Endothelial cell of umbilical vein (primary cell): ENCODE measurements at regions not wholly inside any gene's neighbourhood (a gene's known extent, or its start where the extent isn't known, plus 50 kb on each side); places are given as distances from the start of the nearest gene placed in this dataset.

ENCODE experiments used
- BruUV-seq: library from RNA; stranded (reverse); fragments of 400-500 nt; replicated peaks from 2 replicates; lab custom pipeline; 2021; lab: Mats Ljungman, UMichigan
- CTCF ChIA-PET: fragments of 300-600, 350-600 bp; sonication (Branson Sonifier 250); formaldehyde crosslinking; loops from one replicate; lab custom pipeline; 2021; ENCODE audit warnings: antibody characterized with exemption, inconsistent platforms; lab: Charles Lee
- POLR2A ChIA-PET: fragments of 300-600, 350-600 bp; sonication (Branson Sonifier 250); formaldehyde crosslinking; loops from one replicate; lab custom pipeline; 2021; ENCODE audit warnings: antibody characterized with exemption, inconsistent platforms; lab: Charles Lee
- DNase-seq: peaks from one replicate; pipeline ENCODE4 v3.0.0-alpha.2; 2011; ENCODE audit warnings: low read depth, low spot score
- FAIRE-seq: peaks from 2 replicates; lab custom pipeline; 2011; peaks lifted over from hg19 to GRCh38; lab: Jason Lieb, UNC
- H2AFZ ChIP-seq: 2 replicates; pipeline ENCODE4 v1.6.0; 2012; ENCODE audit warnings: low read depth, low read length, control low read depth, inconsistent platforms
- H3K27ac ChIP-seq: 2 replicates; pipeline ENCODE4 v1.5.1; 2011; ENCODE audit warnings: low read depth, mild to moderate bottlenecking, control low read depth, low read length, moderate library complexity; ENCODE audit not compliant: insufficient read depth
- H3K27me3 ChIP-seq, 2 experiments: 2 replicates each; pipeline versions ENCODE4 v1.6.0 to v1.6.1; 2011; ENCODE audit warnings: low read length in 2 of 2, mixed read lengths in 1 of 2; ENCODE audit not compliant: control insufficient read depth in 2 of 2, insufficient read depth in 2 of 2
- H3K36me3 ChIP-seq, 2 experiments: 2 replicates in 1 of 2; 3 replicates in 1 of 2; pipeline ENCODE4 v1.5.1; 2011; ENCODE audit warnings: low read length in 2 of 2, mild to moderate bottlenecking in 1 of 2, moderate library complexity in 1 of 2; ENCODE audit not compliant: control insufficient read depth in 2 of 2, insufficient read depth in 2 of 2; ENCODE audit errors: extremely low read depth in 1 of 2
- H3K4me1 ChIP-seq: 3 replicates; pipeline ENCODE4 v1.5.1; 2011; ENCODE audit warnings: mild to moderate bottlenecking, low read length; ENCODE audit not compliant: control insufficient read depth, insufficient read depth; ENCODE audit errors: extremely low read depth
- H3K4me2 ChIP-seq: 2 replicates; pipeline ENCODE4 v1.6.1; 2011; ENCODE audit warnings: low read length, control low read depth, mixed read lengths; ENCODE audit not compliant: insufficient read depth
- H3K4me3 ChIP-seq, 3 experiments: fragments of 200-600 bp in 1 of 3; sonication (generic), shearing (Covaris generic) in 1 of 3; replicated peaks in 1 of 3; 2 replicates each; pipeline ENCODE4 v1.5.1; 2011 to 2016; ENCODE audit warnings: control low read depth in 3 of 3, low read length in 3 of 3, mild to moderate bottlenecking in 2 of 3, inconsistent platforms in 1 of 3, low read depth in 1 of 3, moderate library complexity in 1 of 3; ENCODE audit not compliant: insufficient read depth in 1 of 3
- H3K79me2 ChIP-seq: 2 replicates; pipeline ENCODE4 v1.6.0; 2012; ENCODE audit warnings: low read length, inconsistent platforms; ENCODE audit not compliant: control insufficient read depth, insufficient read depth
- H3K9ac ChIP-seq: replicated peaks from 2 replicates; pipeline ENCODE3; 2011; ENCODE audit warnings: low read length, control low read depth; ENCODE audit not compliant: insufficient read depth; ENCODE audit errors: extremely low read depth
- H3K9me1 ChIP-seq: replicated peaks from 3 replicates; pipeline ENCODE4 v1.6.0; 2011; ENCODE audit warnings: mild to moderate bottlenecking, low read length; ENCODE audit not compliant: control insufficient read depth, insufficient read depth; ENCODE audit errors: extremely low read depth
- H3K9me3 ChIP-seq: replicated peaks from 2 replicates; pipeline ENCODE4 v1.5.1; 2012; ENCODE audit warnings: low read length, inconsistent platforms; ENCODE audit not compliant: control insufficient read depth, insufficient read depth
- H4K20me1 ChIP-seq: replicated peaks from 2 replicates; pipeline ENCODE3; 2011; ENCODE audit warnings: mild to moderate bottlenecking, low read length; ENCODE audit not compliant: control insufficient read depth, insufficient read depth; ENCODE audit errors: extremely low read depth
- EZH2 ChIP-seq: IDR thresholded peaks from 2 replicates; pipeline ENCODE4 v1.6.1; 2012; ENCODE audit warnings: borderline replicate concordance, low read depth, mild to moderate bottlenecking, moderate library complexity, low read length, inconsistent platforms; ENCODE audit not compliant: severe bottlenecking
- GATA2 ChIP-seq: IDR thresholded peaks from 2 replicates; pipeline ENCODE4 v1.7.0; 2011; ENCODE audit warnings: low read depth, mild to moderate bottlenecking, moderate library complexity, mixed read lengths, low read length; ENCODE audit not compliant: insufficient read length, insufficient read depth
- JUN ChIP-seq: IDR thresholded peaks from 2 replicates; pipeline ENCODE4 v1.6.1; 2011; ENCODE audit warnings: borderline replicate concordance, low read depth; ENCODE audit not compliant: insufficient read length, insufficient read depth
- POLR2AphosphoS5 ChIP-seq: IDR thresholded peaks from 2 replicates; pipeline ENCODE4 v1.6.1; 2012; ENCODE audit warnings: low read depth, mild to moderate bottlenecking, control low read depth, low read length, moderate library complexity; ENCODE audit not compliant: insufficient read depth
- dilution Hi-C: fragments of 300-500 bp; cut with MboI; formaldehyde crosslinking; loops from one replicate; pipeline ENCODE4 v1.15.0; 2019; ENCODE audit warnings: low sequenced_read_pairs; ENCODE audit not compliant: extremely low pct_ligation_motif_present
- intact Hi-C: fragments of 100-400 bp; cut with micrococcal nuclease; formaldehyde crosslinking; loops from one replicate; pipeline ENCODE4 v1.10.0; 2022
- TF ChIP-seq, protein P1 (sequence below): IDR thresholded peaks from 2 replicates; pipeline ENCODE4 v1.6.1; 2011; ENCODE audit not compliant: insufficient read depth, insufficient read length
- TF ChIP-seq, protein P2 (sequence below), 2 donors: IDR thresholded peaks; 1 replicate in 1 of 2; 2 replicates in 1 of 2; pipeline ENCODE4 v1.5.1; 2011; ENCODE audit warnings: low read length in 2 of 2, mild to moderate bottlenecking in 2 of 2, moderate library complexity in 2 of 2, control low read depth in 1 of 2, inconsistent platforms in 1 of 2, low read depth in 1 of 2; ENCODE audit not compliant: insufficient read depth in 1 of 2; ENCODE audit errors: extremely low read depth in 1 of 2

DNA sequence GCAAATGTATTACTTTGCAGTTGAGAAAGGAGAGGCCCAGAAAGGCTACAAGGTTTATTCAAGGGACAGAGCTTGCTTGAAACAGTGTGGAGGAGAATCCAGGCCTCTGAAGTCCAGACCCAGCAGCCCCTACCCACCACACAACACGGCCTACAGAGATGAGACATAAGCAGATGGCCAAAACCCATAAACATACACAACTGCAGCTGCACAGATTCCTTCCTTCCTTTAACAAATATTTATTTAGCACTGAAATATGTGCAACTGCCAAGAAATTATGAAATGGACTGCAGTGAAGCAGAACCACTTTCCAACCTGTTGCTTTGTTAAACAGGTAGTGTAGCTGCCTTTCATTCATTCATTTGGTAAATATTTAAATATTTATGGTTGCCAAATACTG is 122.3 kb downstream of the SPATA19 start:
- FAIRE-seq = no peak
- Histone ChIP-seq H3K79me2 (no peaks in the 10 kb centered on the region), H2AFZ (no peak overlapping the region), H3K9me3 (no peaks in the 10 kb centered on the region), H4K20me1 (no peaks in the 10 kb centered on the region), H3K27me3 (no peaks in the 10 kb centered on the region), H3K9me1 (no peaks in the 10 kb centered on the region), H3K27ac (no peak overlapping the region), H3K4me3 (no peak overlapping the region), H3K9ac (no peak overlapping the region), H3K36me3 (no peaks in the 10 kb centered on the region), H3K4me2 (no peak overlapping the region), H3K4me1 (no peaks in the 10 kb centered on the region)
- intact Hi-C loops (no loop called here), dilution Hi-C loops (no loop called here)
- TF ChIP-seq POLR2AphosphoS5 (no peak), EZH2 (no peak), GATA2 (no peak)
- TF ChIP-seq, protein P1, sequence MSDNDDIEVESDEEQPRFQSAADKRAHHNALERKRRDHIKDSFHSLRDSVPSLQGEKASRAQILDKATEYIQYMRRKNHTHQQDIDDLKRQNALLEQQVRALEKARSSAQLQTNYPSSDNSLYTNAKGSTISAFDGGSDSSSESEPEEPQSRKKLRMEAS = no peak
- TF ChIP-seq, protein P2, sequence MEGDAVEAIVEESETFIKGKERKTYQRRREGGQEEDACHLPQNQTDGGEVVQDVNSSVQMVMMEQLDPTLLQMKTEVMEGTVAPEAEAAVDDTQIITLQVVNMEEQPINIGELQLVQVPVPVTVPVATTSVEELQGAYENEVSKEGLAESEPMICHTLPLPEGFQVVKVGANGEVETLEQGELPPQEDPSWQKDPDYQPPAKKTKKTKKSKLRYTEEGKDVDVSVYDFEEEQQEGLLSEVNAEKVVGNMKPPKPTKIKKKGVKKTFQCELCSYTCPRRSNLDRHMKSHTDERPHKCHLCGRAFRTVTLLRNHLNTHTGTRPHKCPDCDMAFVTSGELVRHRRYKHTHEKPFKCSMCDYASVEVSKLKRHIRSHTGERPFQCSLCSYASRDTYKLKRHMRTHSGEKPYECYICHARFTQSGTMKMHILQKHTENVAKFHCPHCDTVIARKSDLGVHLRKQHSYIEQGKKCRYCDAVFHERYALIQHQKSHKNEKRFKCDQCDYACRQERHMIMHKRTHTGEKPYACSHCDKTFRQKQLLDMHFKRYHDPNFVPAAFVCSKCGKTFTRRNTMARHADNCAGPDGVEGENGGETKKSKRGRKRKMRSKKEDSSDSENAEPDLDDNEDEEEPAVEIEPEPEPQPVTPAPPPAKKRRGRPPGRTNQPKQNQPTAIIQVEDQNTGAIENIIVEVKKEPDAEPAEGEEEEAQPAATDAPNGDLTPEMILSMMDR (IDR thresholded peaks at IDR 0.05; ENCODE audit: extremely low read depth in 1 of 2, insufficient read depth in 1 of 2, low read depth in 1 of 2, low read length in 2 of 2) = no peak
- ChIA-PET CTCF (no interaction called here), POLR2A (no interaction called here)
- no peak for DNase-seq
- BruUV-seq = no TSS peak

- dilution Hi-C loops = no loop called here
Observed at GRCh38 chr11:133720951-133721350, 124.4 kb downstream of the SPATA19 start.

More at GRCh38 chr11:133720951-133721350, 124.4 kb downstream of the SPATA19 start:
- H2AFZ ChIP-seq = no peak overlapping the region
- no peak for TF ChIP-seq GATA2
- TF ChIP-seq JUN = no peak
- TF ChIP-seq POLR2AphosphoS5 = no peak
- BruUV-seq = no TSS peak
- intact Hi-C loops = no loop called here
- no peaks in the 10 kb centered on the region for H3K4me1 ChIP-seq
- H3K27ac ChIP-seq = no peak overlapping the region
- H4K20me1 ChIP-seq = no peaks in the 10 kb centered on the region
- H3K9ac ChIP-seq = no peak overlapping the region
- no peaks in the 10 kb centered on the region for H3K79me2 ChIP-seq
- H3K4me3 ChIP-seq = no peak overlapping the region
- H3K9me3 ChIP-seq = no peaks in the 10 kb centered on the region
- CTCF ChIA-PET = no interaction called here
- FAIRE-seq (no peak), DNase-seq (no peak)
- no peaks in the 10 kb centered on the region for H3K9me1 ChIP-seq
- POLR2A ChIA-PET = no interaction called here
- H3K36me3 ChIP-seq = no peaks in the 10 kb centered on the region
- H3K27me3 ChIP-seq = no peaks in the 10 kb centered on the region
- no peak overlapping the region for H3K4me2 ChIP-seq
